ENCODE measurements at regions not wholly inside any gene's neighbourhood (a gene's known extent, or its start where the extent isn't known, plus 50 kb on each side); places are given as distances from the start of the nearest gene placed in this dataset.

GRCh38 chr9:95644377-95644776 is 127.6 kb upstream of the PTCH1 start:
- intact Hi-C loops (cut with micrococcal nuclease) = no loop called here
- no peak overlapping the region for H3K4me2 ChIP-seq (ENCODE audit: insufficient read depth, low read length)
- CTCF ChIA-PET (ENCODE audit: low intra/inter-chr PET ratio) = no interaction called here
- H4K20me1 ChIP-seq (replicated peaks; ENCODE audit: control insufficient read depth, insufficient read depth, low read length) = no peaks in the 10 kb centered on the region
- in situ Hi-C loops (cut with MboI) = no loop called here
- POLR2A ChIA-PET = no interaction called here
- 0% methylated on average over 2 of the region's 2 CpGs for WGBS (ENCODE audit: insufficient coverage, low coverage, missing lambda C conversion rate)
- H3K27ac ChIP-seq (ENCODE audit: extremely low read depth, low read depth, low read length) = no peak overlapping the region
- no peak for FAIRE-seq
- H3K9me3 ChIP-seq (replicated peaks; ENCODE audit: control insufficient read depth, insufficient read depth, low read depth, low read length) = no peaks in the 10 kb centered on the region; the same call in 1 of the 2 replicates
- no peaks in the 10 kb centered on the region for H3K36me3 ChIP-seq (ENCODE audit: control insufficient read depth, insufficient read depth, low read length)
- no peaks in the 10 kb centered on the region for H3K4me1 ChIP-seq (replicated peaks in 1 of 2; ENCODE audit: control insufficient read depth in 2 of 2, insufficient read depth in 2 of 2, low read length in 2 of 2)
- H3K4me3 ChIP-seq = no peak overlapping the region
- H3K9me1 ChIP-seq (ENCODE audit: control insufficient read depth, insufficient read depth, low read length) = no peaks in the 10 kb centered on the region
- ATAC-seq = no peak
- TF ChIP-seq RREB1 (CRISPR knock-in tag; IDR thresholded peaks at IDR 0.05) (no peak), ZNF316 (IDR thresholded peaks at IDR 0.05) (no peak), FOS (IDR thresholded peaks at IDR 0.05; ENCODE audit: extremely low read depth, insufficient read length) (no peak), IFI16 (CRISPR knock-in tag; IDR thresholded peaks at IDR 0.05) (no peak), TARDBP (IDR thresholded peaks at IDR 0.05) (no peak)
- H3K79me2 ChIP-seq (ENCODE audit: control insufficient read depth, insufficient read depth, low read length) = no peaks in the 10 kb centered on the region
- H3K27me3 ChIP-seq (ENCODE audit: control insufficient read depth in 2 of 2, insufficient read depth in 2 of 2, low read length in 2 of 2) = peaks cover 10 to 21% of the 10 kb centered on the region in 2 experiments; a peak in 4 of 5 replicates
- no TSS peak for BruUV-seq (replicated peaks)
- H3K9ac ChIP-seq (ENCODE audit: insufficient read depth in 1 of 2, low read depth in 2 of 2, low read length in 2 of 2) = no peak overlapping the region
- no peak for DNase-seq (ENCODE audit: extremely low read depth in 1 of 4, low spot score in 3 of 4)
- H2AFZ ChIP-seq (ENCODE audit: low read depth, low read length) = no peak overlapping the region

All from K562 (cell line).